OCI-LY7 (cell line): ENCODE measurements at regions not wholly inside any gene's neighbourhood (a gene's known extent, or its start where the extent isn't known, plus 50 kb on each side); places are given as distances from the start of the nearest gene placed in this dataset.

Source experiments
- BruUV-seq: library from RNA; stranded (reverse); fragments of 400-500 nt; replicated peaks from 2 replicates; lab custom pipeline; 2021; lab: Mats Ljungman, UMichigan
- CTCF ChIA-PET: fragments of 300-600 bp; sonication (Branson Sonifier 250); formaldehyde crosslinking; loops from one replicate; lab custom pipeline; 2022; ENCODE audit warnings: antibody characterized with exemption; ENCODE audit not compliant: unreplicated experiment; lab: Charles Lee
- POLR2A ChIA-PET: fragments of 300-600 bp; sonication (Branson Sonifier 250); formaldehyde crosslinking; loops from one replicate; lab custom pipeline; 2022; ENCODE audit warnings: antibody characterized with exemption; lab: Charles Lee
- DNase-seq: peaks from one replicate; pipeline ENCODE4 v3.0.0-alpha.2; 2015; ENCODE audit warnings: low spot score
- H2AFZ ChIP-seq: fragments of 200-600 bp; sonication (generic), shearing (Covaris generic); 2 replicates; pipeline ENCODE4 v1.6.1; 2014; ENCODE audit warnings: mild to moderate bottlenecking, antibody characterized with exemption, low read length, moderate library complexity
- H3K27ac ChIP-seq: fragments of 200-600 bp; sonication (generic); 2 replicates; pipeline ENCODE4 v1.5.1; 2014; ENCODE audit warnings: mixed run types, low read depth, mild to moderate bottlenecking, moderate library complexity, low read length, inconsistent platforms; ENCODE audit not compliant: poor library complexity, severe bottlenecking
- H3K36me3 ChIP-seq: fragments of 200-600 bp; sonication (generic); 2 replicates; pipeline ENCODE4 v1.6.1; 2014; ENCODE audit warnings: mild to moderate bottlenecking, antibody characterized with exemption, low read length, moderate library complexity, mixed read lengths; ENCODE audit not compliant: insufficient read depth
- H3K4me1 ChIP-seq: fragments of 200-600 bp; sonication (generic); 2 replicates; pipeline ENCODE4 v1.5.1; 2014; ENCODE audit warnings: mild to moderate bottlenecking, low read length; ENCODE audit not compliant: insufficient read depth, poor library complexity, severe bottlenecking
- H3K4me2 ChIP-seq: fragments of 200-600 bp; sonication (generic); 2 replicates; pipeline ENCODE4 v1.6.1; 2014; ENCODE audit warnings: mild to moderate bottlenecking, low read length
- H3K4me3 ChIP-seq: fragments of 200-600 bp; sonication (generic); 2 replicates; pipeline ENCODE4 v1.5.1; 2014; ENCODE audit warnings: mild to moderate bottlenecking, low read depth, low read length; ENCODE audit not compliant: poor library complexity, severe bottlenecking
- H3K79me2 ChIP-seq: fragments of 200-600 bp; sonication (generic); 2 replicates; pipeline ENCODE4 v1.6.1; 2016; ENCODE audit warnings: low read depth, mild to moderate bottlenecking, low read length, moderate library complexity, mixed read lengths; ENCODE audit not compliant: insufficient read depth
- H3K9me2 ChIP-seq: fragments of 200-600 bp; sonication (generic); 2 replicates; pipeline ENCODE4 v1.6.1; 2016; ENCODE audit warnings: mild to moderate bottlenecking, low read length, mixed read lengths; ENCODE audit not compliant: insufficient read depth
- H3K9me3 ChIP-seq: fragments of 200-600 bp; sonication (generic); 2 replicates; pipeline ENCODE4 v1.6.1; 2014; ENCODE audit warnings: mild to moderate bottlenecking, mixed run types, low read length, mixed read lengths
- H4K20me1 ChIP-seq: fragments of 200-600 bp; sonication (generic); 2 replicates; pipeline ENCODE4 v1.6.1; 2014; ENCODE audit warnings: mild to moderate bottlenecking, antibody characterized with exemption, low read length, moderate library complexity, mixed read lengths; ENCODE audit not compliant: insufficient read depth
- CTCF ChIP-seq: fragments of 200-600 bp; sonication (generic); conservative IDR thresholded peaks from 2 replicates; pipeline ENCODE4 v1.5.1; 2014; ENCODE audit warnings: mild to moderate bottlenecking, antibody characterized with exemption, low read length, moderate library complexity, mixed read lengths
- EZH2phosphoT487 ChIP-seq: fragments of 200-600 bp; sonication (generic); IDR thresholded peaks from 2 replicates; pipeline ENCODE4 v1.6.1; 2018; ENCODE audit warnings: low read depth, borderline replicate concordance, mild to moderate bottlenecking, mixed run types, antibody characterized with exemption, low read length, moderate library complexity, mixed read lengths
- intact Hi-C: fragments of 100-400 bp; cut with micrococcal nuclease; formaldehyde crosslinking; loops from one replicate; pipeline ENCODE4 v1.10.0; 2022; ENCODE audit not compliant: unreplicated experiment

GRCh38 chr17:55648086-55648485 is 74.6 kb downstream of the TMEM100 start:
- TF ChIP-seq CTCF: no peak
- no peak for TF ChIP-seq EZH2phosphoT487
- CTCF ChIA-PET: no interaction called here
- no peak overlapping the region for H3K27ac ChIP-seq
- no peaks in the 10 kb centered on the region for H3K36me3 ChIP-seq
- no peaks in the 10 kb centered on the region for H3K4me1 ChIP-seq
- H3K9me3 ChIP-seq: no peaks in the 10 kb centered on the region
- no peak overlapping the region for H3K4me3 ChIP-seq
- no peaks in the 10 kb centered on the region for H4K20me1 ChIP-seq
- no peak overlapping the region for H3K4me2 ChIP-seq
- H3K9me2 ChIP-seq: no peaks in the 10 kb centered on the region
- no peak for DNase-seq
- POLR2A ChIA-PET: interaction anchor here (0.6 kb wide), 1 partner anchor 8 kb away, joined by 3 read pairs; no protein-coding TSS in a partner anchor
- H2AFZ ChIP-seq: no peak overlapping the region
- intact Hi-C loops: no loop called here
- BruUV-seq: no TSS peak
- no peaks in the 10 kb centered on the region for H3K79me2 ChIP-seq

- CTCF ChIA-PET: no interaction called here
- TF ChIP-seq EZH2phosphoT487 (no peak), CTCF (no peak)
Measured at GRCh38 chr17:55645361-55645760, 77.3 kb downstream of the TMEM100 start.

GRCh38 chr17:55644346-55644745 is 78.3 kb downstream of the TMEM100 start:
- Histone ChIP-seq H3K4me2 (no peak overlapping the region), H3K79me2 (no peaks in the 10 kb centered on the region), H3K9me3 (no peaks in the 10 kb centered on the region), H3K4me1 (no peaks in the 10 kb centered on the region), H4K20me1 (no peaks in the 10 kb centered on the region), H3K4me3 (no peak overlapping the region), H3K36me3 (no peaks in the 10 kb centered on the region), H2AFZ (no peak overlapping the region), H3K27ac (no peak overlapping the region), H3K9me2 (no peaks in the 10 kb centered on the region)
- DNase-seq: no peak
- ChIA-PET POLR2A (no interaction called here), CTCF (no interaction called here)
- BruUV-seq: no TSS peak
- TF ChIP-seq CTCF: no peak
- TF ChIP-seq EZH2phosphoT487: no peak
- intact Hi-C loops: no loop called here

More at GRCh38 chr17:55645361-55645760, 77.3 kb downstream of the TMEM100 start:
- BruUV-seq: no TSS peak
- Histone ChIP-seq H3K9me3 (no peaks in the 10 kb centered on the region), H3K4me1 (no peaks in the 10 kb centered on the region), H2AFZ (no peak overlapping the region), H4K20me1 (no peaks in the 10 kb centered on the region), H3K4me2 (no peak overlapping the region), H3K4me3 (no peak overlapping the region), H3K36me3 (no peaks in the 10 kb centered on the region), H3K27ac (no peak overlapping the region), H3K9me2 (no peaks in the 10 kb centered on the region), H3K79me2 (no peaks in the 10 kb centered on the region)
- no peak for DNase-seq
- intact Hi-C loops: no loop called here
- POLR2A ChIA-PET: no interaction called here
